ENCODE measurements at regions not wholly inside any gene's neighbourhood (a gene's known extent, or its start where the extent isn't known, plus 50 kb on each side); places are given as distances from the start of the nearest gene placed in this dataset.
A peak's percentile ranks its signal among the peaks of the same experiment; 100 is the strongest.
"Not testable (repeated sequence)": the region's sequence is repeated elsewhere in the genome, so short reads cannot be mapped to it uniquely, and the experiment has no call there.

DNA sequence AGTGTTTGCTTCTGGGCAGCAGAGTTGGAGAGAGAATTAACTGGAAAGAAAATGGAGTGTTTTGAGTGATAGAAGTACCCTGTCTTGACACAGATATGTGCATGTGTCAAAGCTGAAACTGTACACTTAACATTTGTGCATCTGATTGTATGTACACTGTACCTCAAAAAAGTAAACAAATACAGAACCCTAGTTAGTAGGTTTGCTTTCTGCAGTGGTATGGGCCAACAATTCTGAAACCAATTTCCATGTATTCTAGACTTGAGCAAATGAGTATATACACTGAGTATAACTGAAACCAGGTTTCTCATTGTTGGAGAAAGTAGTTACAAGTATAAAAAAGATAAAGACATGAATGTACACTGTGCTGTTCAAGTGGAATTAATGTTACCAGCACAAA lies 52.4 kb downstream of the ELAPOR2 start:
- no peak for DNase-seq

DNA sequence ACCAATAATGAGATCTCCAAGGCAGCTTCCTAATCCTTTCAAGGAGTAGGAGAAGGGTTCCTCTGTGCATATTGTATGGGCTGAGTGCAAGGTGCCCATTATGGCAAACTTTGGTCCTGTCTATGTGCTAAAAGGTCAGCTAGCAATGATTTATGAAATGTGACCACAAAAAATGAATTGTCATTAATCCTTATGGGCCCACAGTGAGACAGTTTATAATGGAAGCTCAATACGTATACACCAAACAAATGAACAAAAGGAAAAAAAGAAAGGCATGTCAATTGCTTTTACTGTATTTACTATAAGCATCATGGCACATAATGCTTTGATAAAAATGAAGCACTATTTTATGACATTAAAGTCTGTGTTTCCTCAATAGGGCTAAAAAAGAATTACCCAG lies 54.5 kb downstream of the ELAPOR2 start:
- no peak for DNase-seq

DNA sequence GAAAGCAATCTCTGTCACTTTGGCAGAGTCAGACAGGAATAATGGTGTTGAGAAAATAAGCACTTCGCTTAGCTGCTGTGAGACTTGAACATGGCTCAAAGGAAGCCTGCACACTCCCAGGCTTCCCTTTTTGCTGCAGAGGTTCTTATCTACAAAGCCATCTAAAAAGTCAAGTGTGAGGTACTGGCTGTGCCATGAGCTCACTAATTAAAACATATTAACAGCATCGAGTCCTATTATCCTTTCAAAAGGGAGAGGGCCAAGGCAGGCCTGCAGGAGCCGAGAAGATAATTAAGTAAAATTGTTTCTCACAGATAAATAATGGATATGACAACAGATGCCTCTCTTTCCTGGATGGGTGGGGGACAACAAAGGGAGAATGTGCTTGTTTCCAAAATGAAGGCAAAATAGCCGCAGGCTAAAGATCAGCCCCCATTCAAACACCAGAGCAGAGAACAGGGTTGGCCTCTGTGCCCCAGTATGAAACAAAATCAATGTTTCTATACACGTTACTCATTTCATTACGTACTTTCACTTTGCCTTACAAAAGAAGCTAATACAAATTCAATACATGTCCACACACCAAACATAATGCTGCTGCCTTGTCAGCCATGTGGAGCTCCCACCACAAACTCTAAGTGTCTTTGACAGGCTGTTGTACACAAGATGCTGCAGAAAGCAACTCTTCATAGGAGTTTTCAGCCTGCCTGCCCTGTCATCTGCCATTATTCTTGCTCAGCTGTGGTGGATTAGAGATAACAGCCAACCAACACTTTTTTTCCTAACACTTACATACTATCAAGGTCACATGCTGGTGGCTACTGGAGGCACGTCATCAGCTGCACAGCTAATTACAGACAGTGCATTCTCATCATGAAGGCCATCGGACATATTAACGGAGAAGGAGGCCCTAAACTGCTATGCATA lies 55.3 kb downstream of the ELAPOR2 start:
- DNase-seq: peak in 1 of 2 experiments; percentile 70

DNA sequence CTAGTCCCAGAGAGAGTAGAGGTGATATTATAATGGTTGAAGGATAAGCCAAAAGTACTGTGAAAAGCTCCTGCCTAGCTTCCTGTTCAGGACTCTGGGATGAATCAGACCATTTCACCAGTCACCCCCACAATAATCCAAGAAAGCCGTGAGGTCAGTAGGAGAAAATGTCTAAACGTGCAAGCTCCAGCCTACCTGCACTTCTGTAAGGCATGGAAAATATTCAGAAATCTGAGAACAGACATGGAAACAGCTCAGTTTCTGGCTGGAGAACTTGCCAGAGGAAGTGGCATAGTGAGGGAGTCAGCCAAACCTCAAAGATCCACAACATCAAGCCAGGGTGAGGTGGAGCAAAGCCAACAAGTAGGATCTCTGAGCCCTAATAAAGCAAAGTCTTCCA lies 58.2 kb downstream of the ELAPOR2 start:
- no peak for DNase-seq

DNA sequence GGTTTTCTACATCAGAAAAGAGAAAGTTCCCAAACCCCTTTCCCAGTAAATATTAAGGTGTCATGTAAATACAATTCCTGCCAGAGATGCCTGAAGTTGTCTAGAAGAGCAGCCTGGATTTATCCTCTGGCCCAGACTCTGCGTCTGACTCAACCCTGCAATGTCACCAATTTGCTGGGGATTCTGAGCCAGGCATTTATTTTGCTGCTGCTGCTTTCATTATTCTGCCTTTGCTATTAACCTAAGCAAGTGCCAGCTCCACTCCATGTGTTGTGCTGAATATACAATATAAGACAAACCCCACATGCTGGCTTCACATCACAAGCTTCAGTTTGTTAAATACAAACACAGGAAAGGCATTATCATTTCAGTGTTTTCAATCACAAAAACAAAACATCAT lies 59.1 kb downstream of the ELAPOR2 start:
- DNase-seq: no peak

DNA sequence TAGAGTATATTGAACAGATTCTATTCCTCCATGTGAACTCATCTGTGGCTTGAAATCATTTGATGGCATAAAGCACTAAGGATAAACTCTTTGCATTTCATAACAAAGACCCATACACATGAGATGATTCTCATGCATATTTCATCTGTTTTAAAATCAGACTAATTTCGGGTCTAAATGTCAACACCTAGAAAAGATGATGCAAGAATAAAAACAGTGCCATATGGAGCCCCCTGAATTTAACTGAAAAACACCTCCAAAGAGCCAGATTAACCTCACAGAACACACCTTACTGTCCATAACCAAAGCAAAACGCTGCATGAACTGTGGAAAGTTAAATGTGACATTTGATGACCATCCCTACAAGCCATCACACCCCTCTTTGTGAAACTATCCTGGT lies 59.7 kb downstream of the ELAPOR2 start:
- DNase-seq: no peak

DNA sequence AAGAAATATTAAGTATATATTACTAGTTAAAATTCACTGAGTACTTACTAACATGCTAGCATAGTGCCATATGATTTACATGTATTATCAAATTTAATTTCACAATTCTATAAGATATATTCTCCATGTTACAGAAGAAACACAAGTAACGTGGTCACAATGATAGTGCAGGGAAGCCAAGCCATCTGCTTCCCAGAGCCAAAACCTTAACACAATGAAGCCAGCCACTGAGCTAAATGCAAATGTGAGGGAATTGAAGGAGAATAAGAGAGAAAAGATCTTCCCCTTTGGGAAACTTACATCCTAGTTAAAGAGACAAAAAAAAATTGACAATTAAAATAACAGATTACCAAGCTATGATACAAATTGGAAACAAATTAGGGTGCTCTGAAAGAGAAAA lies 63.6 kb downstream of the ELAPOR2 start:
- no peak for DNase-seq

DNA sequence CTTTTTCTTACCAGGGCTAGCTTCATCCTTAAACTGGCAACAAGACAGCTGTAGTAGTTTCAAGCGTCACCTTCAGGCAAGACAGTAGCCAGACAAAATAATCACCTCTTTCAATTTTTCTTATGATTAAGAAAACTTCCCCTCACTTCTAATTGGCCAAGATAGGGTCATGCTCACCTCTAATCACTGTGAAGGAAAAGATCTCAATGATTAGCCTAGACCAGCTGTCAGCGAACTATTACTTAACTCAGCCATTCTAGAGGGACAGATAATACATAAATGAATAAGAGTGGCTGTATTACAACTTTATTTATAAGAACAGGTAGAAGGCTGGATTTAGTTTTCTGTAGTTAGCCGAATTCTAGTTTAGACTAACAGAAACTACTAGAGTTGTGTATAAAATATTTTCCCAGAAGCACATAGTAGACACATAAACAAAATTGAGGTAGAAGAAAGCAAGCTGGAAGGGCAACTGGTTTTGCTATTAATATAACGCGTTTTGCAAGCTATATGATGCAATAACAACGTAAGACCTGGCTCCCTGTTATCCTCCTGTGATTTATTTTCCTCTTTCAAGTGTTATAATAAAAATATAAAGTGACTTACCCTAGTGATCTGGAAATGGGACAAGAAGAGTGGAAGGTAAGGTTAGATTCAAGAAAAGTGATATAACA lies 64.3 kb downstream of the ELAPOR2 start:
- DNase-seq: no peak

DNA sequence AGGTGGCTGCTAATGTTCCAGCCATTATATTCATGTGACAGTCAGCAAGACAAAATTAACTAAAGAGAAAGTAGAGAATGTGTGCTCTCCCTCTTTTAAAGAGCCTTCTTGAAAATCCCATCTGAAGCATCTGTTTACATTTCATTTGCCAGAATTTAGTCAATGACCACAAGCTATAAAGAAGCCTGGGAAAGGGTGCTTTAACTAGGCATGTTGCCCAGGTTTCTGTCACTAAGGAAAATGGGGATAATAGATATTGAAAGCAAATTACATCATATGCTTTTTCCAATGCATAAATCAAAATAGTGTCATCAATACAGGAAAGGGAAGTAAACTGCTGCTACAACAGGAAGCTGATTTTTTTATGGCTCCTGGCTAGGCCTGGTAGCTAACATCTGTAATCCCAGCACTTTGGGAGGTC lies 67.7 kb downstream of the ELAPOR2 start:
- DNase-seq: no peak

DNA sequence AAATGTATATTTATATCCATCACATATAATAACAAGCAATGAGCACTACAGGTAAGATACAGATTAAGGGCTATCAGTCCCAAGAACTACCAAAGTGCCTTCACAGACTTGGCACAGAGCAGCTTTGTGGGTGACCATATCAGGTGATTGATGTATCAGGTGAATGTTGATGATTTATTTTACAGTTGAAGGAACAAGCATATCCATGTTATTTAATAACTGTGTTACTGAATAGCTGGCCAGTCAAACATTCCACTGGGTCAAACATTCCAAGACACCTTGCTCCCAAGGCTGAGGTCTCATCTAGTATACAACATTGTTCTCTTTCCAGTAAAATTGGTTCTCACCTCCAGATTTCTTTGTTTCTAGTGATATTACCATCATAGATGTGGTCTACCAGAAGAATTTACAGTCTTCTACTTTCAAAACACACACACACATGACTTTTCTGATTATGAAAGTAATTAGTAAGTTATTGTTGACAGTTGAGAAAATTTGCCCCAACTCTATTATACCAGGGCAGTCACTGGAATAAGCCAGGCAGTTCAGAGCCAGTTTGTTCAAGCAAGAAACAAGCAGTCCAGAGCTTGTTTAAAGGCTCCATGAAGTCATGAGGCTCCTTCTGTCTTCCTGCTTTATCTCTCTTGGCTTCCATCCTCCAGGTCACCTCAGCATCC lies 68.2 kb downstream of the ELAPOR2 start:
- no peak for DNase-seq

DNA sequence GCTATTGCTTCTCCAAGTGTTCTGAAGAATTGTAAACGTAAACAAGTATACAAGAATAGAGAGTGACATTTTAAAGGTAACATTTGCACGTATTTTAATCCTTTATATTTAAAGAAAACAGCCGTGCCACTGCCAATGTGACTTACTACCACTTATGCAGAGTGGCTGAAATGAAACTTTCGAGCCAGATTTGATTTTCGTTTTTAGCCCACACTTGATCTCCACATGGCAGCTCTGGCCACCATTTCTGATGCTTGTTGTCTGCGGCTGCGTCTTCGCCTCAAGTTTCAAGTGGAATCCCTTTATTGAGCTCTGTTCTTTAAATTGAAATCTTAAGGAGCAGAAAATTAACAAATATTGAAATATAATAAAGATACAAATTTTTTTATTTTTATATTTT lies 70.0 kb downstream of the ELAPOR2 start:
- DNase-seq: no peak

DNA sequence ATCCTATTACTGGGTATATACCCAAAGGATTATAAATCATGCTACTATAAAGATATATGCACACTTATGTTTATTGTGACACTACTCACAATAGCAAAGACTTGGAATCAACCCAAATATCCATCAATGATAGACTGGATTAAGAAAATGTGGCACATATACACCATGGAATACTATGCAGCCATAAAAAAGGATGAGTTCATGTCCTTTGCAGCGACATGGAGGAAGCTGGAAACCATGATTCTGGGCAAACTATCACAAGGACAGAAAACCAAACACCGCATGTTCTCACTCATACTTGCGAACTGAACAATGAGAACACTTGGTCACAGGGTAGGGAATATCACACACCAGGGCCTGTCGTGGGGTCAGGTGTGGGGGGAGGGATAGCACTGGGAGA lies 71.6 kb downstream of the ELAPOR2 start:
- DNase-seq: not testable (repeated sequence)

DNA sequence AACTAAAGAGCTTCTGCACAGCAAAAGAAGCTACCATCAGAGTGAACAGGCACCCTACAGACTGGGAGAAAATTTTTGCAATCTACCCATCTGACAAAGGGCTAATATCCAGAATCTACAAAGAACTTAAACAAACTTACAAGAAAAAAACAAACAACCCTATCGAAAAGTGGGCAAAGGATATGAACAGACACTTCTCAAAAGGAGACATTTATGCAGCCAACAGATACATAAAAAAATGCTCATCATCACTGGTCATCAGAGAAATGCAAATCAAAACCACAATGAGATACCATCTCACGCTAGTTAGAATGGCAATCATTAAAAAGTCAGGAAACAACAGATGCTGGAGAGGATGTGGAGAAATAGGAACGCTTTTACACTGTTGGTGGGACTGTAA lies 72.1 kb downstream of the ELAPOR2 start:
- not testable (repeated sequence) for DNase-seq

DNA sequence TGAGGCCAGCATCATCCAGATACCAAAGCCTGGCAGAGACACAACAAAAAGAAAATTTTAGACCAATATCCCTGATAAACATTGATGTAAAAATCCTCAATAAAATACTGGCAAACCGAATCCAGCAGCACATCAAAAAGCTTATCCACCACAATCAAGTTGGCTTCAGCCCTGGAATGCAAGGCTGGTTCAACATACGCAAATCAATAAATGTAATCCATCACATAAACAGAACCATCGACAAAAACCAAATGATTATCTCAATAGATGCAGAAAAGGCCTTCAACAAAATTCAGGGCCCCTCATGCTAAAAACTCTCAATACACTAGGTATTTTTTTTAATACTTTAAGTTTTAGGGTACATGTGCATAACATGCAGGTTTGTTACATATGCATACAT lies 74.1 kb downstream of the ELAPOR2 start:
- not testable (repeated sequence) for DNase-seq

DNA sequence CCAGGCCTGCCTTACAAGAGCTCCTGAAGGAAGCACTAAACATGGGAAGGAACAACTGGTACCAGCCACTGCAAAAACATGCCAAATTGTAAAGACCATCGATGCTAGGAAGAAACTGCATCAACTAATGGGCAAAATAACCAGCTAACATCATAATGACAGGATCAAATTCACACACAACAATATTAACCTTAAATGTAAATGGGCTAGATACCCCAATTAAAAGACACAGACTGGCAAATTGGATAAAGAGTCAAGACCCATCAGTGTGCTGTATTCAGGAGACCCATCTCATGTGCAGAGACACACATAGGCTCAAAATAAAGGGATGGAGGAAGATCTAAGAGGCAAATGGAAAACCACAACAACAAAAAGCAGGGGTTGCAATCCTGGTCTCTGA lies 75.8 kb downstream of the ELAPOR2 start:
- DNase-seq: not testable (repeated sequence)

DNA sequence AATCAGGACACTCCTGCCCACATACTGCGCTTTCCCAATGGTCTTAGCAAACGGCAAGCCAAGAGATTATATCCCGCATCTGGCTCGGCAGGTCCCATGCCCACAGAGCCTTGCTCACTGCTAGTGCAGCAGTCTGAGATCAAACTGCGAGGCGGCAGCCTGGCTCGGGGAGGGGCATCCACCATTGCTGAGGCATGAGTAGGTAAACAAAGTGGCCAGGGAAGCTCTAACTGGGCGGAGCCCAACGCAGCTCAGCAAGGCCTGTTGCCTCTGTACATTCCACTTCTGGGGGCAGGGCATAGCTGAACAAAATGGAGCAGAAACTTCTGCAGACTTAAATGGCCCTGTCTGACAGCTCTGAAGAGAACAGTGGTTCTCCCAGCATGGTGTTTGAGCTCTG lies 77.5 kb downstream of the ELAPOR2 start:
- DNase-seq: not testable (repeated sequence)

DNA sequence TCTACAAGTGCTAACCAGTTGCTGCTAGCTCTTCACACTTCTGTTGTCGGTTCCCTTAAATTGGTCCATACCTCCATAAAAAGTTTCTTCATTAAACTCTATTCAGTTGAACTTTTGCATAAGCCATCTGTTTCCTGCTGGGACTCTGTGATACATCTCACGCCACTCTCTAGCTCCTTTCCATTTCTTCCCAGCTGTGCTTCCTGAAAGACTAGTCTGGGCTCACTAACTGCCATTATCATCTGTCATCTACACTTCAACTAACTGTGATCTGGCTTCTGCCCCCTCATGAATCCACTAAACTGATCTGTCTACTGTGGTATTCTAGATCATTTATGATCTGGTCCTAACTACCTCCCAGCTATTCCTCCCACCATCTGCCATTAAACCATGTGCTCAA lies 78.3 kb downstream of the ELAPOR2 start:
- no peak for DNase-seq

DNA sequence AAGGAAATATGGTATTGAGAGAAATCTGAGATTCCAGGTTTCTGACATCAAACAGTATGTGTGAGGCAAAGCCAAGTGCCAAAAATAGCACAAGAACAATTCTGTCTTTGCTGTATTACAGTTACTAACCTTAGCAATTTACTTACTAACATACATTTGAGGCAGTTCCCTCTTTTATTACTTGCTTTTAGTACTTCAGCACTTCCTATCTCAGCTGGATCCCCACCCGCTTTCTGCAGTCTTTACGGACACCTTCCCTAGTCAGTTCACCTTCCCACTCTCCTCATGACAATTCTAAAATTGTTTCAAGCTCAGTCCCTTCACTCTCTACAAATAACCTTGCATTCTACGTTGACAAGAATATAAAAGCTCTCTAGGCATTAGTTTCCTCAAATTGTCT lies 79.2 kb downstream of the ELAPOR2 start:
- no peak for DNase-seq

DNA sequence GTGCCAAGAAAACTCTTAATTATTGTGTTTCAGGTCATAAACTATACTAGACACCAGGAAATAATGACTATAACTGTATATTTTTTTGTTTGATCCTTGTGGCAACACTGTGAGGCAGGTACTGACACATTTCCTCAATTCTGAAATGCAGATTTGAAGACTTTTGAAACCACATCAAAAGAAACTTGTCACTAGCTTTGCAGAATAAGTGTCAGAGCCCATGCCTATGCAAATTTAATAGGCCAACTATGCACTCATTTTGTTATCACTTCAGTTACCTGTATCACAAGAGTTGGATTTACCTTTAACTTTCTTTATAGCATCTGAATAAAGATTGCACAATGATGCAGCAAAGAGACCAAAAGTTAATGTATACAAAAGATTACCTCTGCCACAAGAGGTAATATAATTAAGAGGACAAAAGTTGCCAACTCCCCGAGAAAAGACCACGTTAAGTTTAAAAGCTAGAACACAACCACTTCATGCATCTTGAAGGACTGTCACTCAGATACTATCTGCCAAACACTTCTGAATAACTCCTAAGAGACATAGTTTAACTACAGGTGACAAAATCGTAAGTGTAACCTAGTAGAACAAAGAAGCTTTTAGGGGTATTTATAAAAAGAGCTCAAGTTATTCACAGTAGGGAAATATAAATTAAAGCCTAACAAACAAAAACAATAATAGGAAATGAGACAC lies 80.5 kb downstream of the ELAPOR2 start:
- no peak for DNase-seq

DNA sequence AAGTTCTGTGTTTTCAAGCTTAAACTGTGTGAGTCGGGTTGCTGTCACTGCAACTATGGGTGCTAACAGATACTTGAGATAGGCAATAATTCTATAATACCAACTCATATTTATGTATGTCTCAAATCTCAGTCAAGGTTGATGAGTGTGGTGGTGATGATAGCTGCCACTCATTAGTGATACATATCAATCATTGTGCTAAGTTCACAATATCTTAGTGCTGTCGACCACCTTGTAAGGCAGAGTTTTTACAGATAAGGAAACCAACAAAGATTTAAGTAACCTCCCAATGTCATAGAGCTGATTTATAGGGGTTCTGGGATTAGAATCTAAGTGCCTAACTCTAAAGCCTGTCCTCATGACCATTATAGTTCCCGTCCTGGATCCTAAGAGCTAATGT lies 82.5 kb downstream of the ELAPOR2 start:
- no peak for DNase-seq

DNA sequence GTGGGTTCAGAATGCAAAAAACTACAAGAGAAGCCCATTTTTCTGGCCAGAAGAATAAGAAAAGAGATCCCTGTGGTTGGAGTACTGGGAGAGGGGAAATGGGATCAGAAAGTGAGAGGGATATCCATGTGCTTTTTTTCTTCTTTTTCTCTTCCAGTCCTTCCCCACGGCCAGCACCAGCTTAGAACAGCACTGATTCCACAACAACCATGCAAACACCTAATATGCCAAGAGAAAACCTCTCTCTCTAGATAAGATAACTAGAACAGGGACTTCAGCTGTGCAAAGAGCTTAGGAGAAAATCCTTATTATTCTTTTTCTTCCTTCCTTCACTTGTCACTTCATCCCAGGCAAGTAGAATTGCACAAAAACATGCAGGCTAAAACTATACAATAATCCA lies 83.5 kb downstream of the ELAPOR2 start:
- DNase-seq: no peak

DNA sequence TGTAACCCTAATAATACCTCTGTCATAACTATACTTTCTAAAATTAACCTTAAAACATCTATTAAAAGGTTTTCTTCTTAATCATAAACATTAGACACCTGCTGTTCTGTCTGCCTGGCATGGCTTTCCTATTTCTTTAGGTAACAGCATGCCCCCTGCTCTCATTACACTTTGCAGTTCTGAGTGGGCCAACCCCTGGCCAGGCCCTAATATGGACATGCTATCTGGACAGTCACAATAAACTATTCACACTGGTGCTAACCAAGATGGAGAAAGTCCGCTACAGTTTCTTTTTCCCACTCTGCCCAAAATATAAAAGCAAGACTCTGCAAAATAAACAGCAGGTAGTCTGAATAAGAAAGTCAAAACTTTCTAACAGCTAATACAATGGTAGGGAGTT lies 84.0 kb downstream of the ELAPOR2 start:
- DNase-seq: no peak

DNA sequence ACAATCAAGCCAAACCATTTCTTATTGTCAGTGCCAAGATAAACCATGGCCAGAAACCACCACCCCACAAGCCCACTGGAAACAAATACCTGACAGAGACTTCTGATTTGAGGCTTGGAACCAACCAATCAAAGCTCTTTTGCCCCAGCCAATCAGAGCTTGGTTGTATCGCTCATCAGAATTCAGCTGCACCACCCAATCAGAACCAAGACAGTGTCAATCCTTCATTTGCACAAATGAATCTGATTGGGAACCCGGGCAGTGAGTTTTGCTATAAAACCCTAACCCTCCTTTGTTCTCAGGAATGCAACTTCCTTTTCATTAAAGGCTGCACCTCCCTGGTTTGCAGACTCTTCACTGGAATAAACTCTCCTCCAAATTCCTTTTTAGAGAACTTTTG lies 87.4 kb downstream of the ELAPOR2 start:
- no peak for DNase-seq

Data from NCI-H1930 (cell line).